Umbilical cord (tissue), 1 donor: ENCODE measurements at regions not wholly inside any gene's neighbourhood (a gene's known extent, or its start where the extent isn't known, plus 50 kb on each side); places are given as distances from the start of the nearest gene placed in this dataset.

Source experiments
- DNase-seq: peaks from one replicate; pipeline ENCODE4 v3.0.0-alpha.2; 2015; ENCODE audit warnings: low spot score

DNA sequence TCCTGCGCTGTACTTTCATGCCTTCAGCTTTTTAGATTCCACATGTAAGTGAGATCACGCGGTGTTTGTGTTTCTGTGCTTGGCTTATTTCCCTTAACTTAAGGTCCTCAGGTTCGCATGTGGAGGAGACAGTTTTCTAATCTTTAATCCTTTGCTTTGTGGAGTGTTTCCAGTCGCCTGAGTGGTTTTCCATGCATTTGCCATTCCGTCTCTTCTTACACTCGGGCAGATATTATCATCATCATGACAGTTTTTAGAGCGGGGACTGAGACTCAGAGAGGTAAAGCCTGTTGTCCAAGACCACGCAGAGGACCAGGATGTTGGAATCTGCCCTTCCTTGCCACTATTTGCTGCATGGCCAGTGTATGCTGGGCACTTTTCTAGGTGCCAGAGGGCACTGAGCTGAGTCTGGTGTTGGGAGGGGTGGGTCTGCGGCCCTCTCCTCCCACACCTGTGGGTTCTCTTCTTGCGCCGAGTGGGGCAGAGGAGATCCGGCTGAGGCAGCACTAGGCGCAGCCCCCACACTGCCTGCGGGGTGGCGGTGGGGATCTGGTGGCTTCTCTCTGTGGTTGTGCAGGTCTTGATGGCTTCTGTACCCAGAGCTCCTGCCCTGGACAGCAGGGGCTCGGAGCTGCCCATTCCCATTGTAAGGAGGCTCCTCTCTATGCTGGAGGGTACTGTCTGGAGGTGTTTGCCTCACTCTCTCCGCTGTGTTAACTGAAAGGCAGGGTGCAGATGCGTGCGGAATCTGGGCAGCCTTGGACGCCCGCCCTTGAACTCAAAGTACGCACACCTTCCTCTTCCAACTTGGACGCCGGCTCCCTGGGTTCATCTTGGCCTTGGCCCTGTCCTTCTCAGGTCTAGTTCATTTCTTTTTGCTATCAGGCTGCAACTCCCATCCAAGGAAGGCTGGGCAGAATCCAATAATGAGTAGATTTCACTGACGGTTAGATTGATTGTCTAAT lies 156.0 kb upstream of the RGMA start:
- no peak for DNase-seq

DNA sequence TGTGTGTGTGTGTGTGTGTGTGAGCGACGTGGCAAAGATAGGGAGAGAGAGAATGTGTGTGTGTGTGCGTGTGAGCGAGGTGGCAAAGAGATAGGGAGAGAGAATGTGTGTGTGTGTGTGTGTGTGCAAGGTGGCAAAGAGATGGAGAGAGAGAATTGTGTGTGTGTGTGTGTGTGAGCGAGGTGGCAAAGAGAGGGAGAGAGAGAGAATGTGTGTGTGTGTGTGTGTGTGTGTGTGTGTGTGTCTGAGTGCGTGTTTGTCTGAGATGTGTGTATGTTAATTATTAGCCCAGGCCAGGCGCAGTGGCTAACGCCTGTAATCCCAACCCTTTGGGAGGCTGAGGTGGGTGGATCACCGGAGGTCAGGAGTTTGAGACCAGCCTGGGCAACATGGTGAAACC lies 154.6 kb upstream of the RGMA start:
- no peak for DNase-seq

DNA sequence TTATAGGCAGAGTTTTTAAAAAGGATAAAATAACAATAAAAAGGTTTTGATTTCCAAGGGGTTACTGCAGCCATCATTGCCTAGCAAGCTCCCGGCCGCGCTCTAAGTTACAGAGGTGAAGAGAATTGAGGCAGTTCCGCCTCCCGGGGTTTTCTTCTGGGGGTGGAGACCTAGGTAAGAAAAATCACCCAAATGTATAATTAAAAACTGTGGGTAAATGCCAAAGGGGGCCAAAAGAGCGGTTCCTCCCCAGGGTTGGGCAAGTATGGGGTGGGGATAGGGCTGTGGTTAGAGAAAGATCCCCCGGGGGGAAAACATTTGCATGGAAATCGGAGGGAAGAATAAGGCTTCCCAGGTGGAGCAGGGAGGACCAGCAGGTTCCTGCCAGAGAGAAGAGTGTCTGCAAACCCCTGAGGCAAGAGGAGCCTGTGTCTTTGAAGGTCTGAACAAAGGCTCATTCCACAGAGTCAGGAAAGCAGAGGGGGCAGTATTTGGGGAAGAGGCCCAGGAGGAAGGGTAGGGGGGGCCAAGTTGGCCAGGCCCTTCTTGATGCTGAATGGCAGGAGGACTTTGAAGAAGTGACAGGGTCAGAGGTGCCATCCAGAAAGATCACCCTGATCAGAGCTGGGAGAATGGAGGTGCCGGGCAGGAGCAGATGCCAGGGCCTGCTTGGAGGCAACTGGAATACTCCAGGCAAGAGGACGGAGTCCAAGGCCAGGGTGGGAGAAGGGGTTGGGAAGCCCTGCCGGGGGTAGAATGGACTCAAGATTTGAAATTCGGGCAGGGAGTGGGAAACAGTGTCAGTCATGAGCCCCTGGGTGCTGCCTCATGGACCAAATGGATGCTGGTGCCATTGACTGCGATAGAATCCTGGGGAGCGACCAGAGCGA lies 152.9 kb upstream of the RGMA start:
- no peak for DNase-seq

DNA sequence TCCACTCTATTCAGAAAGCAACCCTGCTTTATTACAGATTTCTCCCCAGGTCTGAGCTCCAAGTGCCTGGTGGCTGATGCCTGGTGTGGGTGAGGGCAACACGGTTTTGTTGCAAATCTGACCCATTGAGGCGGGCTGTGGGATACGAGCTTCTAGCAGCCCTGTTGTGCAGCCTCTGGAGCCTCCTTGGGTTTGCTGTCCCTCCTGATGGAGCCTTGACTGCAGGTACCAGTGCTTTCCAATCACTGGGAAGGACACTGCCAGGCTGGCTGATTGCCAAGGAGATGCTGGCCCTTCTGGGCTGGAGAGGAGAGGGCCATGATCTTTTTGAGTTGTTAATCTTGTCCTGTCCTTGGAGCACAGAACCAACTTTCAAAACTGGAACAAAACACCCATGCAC lies 151.0 kb upstream of the RGMA start:
- no peak for DNase-seq

DNA sequence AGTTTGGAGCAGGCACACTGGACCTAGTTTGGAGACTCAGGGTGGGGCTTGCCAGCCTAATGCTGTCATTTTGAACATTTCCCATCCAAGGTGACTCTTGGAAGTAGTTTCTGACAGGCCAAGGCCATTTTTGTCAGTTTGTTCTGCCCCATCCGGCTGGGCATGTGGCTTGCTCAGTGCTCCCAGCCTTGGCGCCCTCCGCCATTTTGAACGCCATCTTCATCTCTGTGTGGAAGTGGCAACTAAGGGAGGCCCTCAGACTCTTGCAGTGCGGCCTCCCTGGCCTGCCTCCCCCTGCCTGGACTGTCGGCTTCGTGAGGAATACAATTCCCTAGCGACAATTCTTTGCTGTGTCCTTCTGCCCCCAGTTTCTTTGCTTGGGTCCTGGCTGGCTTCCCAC lies 150.6 kb upstream of the RGMA start:
- no peak for DNase-seq

DNA sequence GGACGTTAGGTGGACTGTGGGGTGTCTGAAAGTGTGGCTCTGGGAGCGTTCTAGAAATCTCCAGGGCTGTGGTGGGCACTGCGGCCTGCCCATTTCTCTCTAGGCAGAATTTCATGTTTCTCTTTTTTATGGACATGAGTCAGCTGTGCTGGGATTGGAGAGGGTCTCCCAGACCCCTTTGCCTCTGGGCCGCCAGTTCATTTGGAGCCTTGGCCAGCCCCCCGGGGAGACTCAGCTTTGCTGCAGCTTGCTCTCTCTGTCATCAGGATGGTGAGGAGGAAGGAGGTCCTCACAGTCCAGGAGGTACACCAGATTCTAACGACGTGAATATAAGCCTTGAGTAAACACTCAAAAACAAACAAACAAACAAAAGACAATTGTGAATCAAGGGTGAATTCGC lies 149.6 kb upstream of the RGMA start:
- DNase-seq, result no peak

DNA sequence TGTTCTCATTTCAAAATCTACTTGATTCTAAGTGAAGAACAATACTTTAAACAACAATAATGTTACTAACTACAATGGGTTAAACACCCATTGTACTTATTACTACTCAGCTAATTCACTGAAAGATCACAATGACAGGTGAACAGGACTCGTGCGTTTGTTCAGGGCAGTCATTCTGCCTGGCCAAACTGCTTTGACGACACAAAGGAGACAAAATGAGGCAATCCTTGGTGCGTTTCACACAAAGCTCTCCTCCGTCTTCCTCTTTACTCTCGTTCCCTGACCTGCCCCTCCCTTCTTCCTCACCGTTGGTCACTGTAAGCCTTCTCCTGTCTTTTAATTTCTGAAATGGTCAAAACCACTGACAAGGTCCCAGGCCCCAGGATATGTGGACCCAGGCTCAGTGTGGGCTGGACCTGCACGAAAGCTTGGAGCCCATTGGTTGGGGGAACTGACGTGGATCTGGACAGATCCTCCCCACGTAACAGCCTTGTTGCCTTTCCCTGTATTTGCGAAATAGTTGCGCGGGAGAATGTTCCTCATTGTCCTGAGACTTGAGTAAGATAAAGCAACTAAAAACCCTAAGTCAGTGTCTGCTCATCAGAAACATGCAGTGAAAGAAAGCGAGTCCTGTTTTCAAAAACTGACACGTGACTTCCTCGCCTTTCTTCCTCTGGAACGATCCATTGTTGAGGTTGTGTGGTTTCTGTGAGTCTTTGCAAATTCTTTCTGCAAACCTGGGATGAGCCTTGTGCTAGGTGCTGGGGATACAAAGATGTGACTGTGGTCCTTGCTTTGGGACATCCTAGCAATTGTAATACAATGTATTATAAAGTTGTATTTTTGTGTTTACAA lies 147.1 kb upstream of the RGMA start:
- peak; percentile 18 for DNase-seq

DNA sequence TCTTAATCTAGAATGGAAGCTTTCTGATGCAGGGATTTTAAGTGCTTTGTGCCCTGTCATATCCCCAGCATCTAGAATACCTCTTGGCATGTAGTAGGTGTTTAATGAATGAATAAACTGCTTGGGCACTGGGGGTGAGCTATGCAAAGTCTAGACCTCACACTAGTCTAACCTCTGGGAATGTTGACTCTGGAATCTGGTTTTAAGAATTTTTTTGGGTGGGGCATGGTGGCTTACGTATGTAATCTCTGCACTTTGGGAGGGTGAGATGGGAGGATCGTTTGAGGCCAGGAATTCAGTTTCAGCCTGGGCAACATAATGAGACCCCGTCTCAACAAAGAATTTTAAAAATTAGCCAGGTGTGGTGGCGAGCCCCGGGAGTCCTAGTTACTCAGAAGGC lies 146.3 kb upstream of the RGMA start:
- no peak for DNase-seq

DNA sequence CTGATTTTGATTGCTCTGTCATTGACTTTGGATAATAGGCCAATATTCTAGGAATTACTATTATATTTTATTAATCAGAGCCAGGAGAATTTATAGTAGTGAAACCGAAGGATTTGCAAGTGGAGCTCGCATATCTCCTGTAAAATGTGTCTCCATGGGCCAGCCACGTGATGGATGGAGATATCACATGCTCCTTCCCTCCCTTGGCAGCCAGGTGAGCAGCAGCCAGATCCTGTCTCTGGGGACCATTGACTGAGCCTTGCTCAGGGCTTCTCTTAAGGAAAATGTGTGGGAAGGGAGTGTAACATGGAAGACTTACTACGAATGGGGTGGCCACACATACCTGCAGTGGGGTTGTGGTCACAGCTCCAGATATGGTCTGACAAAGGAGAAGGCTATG lies 144.7 kb upstream of the RGMA start:
- DNase-seq, result no peak

DNA sequence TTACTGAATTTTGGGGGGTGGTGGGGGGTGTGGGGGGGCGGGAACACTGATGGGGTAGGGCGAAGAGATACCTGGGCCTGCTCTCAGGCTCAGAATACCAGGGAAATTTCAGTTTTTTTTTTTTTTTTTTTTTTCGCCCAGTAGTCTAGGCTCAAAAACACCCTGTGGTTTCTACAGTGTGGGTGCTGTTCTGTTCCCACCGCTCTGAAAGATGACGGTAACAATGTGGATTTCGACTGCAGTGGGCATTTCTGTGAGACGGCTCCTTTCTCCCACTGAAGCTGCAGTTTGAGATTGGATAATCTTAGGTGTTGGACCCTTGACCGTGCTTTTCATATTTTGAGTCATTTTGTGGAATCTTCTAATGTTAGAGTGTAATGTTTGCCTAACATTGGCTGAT lies 143.8 kb upstream of the RGMA start:
- no peak for DNase-seq

DNA sequence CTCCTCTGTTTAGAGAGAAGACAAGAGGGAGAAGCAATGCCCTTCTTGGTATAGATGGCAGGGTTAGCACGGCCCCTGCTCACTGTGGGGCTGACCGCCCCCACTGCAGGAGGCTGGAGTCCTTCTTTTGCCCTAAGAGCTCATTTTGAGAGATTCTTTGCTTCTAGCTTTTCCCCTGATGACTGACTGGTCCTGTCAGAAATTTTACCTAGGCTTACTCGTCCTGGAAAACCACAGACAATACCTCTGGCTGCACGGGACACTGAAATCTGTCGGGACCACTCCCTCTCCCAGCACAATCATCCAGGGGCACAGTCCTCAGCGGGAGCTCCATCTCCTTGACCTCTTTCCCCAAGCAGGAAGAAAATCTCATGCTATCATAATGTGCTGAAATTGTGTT lies 143.0 kb upstream of the RGMA start:
- DNase-seq, result no peak

DNA sequence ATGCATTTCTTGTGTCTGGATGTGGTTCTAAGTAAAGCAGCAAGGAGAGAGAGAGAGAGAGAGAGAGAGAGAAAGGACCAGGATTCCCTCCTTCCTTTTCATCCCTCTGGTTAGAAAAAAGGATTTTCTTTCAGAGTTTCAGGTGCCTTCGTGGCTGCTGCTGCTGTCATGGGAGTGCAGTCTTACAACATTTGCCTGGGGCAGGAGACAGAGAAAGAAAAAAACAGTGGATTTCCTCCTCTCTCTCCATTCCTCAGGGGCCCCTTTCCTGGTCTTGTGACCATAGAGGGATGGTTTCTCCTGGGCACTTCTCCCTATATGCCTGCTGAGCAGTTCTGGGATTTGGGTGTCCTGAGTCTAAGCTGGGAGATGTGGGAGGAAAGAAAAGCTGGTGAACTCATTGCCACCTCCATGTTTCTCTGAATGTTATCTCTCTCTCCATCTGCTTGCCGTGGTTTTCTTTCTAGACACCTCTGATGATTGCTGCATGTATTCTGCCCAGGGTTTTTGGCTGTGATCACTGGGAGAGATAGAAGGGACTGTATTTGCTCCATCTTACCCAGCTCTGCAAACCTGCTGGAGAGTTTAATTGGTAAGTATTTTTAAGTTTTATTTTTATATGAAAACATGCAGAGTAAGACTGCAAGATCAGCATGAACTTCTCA lies 142.4 kb upstream of the RGMA start:
- no peak for DNase-seq

DNA sequence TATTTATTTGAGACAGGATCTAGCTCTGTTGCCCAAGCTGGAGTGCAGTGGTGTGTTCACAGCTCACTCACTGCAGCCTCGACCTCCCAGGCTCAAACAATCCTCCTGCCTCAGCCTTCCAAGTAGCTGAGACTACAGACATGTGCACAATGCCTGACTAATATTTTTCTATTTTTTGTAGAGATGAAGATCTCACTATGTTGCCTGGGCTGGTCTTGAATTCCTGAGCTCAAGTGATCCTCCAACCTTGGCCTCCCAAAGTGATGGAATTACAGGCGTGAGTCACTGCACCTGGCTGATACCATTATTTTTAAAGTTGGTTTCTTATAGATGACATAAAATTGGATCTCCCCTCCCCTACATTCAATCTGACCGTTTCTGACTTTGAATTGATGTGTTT lies 139.5 kb upstream of the RGMA start:
- DNase-seq, result no peak

DNA sequence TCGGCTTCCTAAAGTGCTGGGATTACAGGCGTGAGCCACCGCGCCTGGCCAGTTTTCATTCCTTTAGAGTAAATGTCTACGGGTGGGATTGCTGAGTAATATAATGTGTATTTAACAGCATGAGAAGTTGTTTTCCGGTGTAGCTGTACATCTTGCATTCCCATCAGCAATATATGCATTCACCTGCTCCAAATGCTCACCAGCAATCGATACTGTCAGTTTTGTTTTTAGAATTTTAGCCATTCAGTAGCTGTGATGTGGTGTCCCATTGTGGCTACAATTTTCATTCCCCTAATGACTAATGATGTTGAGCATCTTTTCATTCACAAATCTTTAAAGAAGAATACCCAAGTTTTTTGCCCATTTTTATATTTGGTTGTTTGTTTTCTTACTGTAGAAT lies 134.8 kb upstream of the RGMA start:
- DNase-seq, result no peak

DNA sequence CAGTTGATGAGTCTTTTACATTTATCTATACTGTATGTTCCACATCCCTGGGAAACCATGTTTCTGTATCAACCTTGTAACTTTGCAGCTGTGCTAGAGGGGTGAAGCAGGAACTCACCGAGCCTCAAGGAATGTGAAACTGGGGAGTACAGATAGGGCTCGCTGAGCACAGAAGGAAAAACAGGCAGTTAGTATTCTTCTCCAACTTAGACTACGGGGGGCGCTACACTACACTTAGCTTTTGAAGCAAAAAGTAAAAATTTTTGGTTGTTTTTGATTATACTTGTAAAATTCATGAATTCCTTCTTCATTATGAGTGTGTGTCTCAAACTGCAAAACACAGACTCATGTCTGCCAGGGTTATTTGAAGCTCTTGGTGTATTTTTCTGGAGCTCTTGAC lies 132.7 kb upstream of the RGMA start:
- no peak for DNase-seq

DNA sequence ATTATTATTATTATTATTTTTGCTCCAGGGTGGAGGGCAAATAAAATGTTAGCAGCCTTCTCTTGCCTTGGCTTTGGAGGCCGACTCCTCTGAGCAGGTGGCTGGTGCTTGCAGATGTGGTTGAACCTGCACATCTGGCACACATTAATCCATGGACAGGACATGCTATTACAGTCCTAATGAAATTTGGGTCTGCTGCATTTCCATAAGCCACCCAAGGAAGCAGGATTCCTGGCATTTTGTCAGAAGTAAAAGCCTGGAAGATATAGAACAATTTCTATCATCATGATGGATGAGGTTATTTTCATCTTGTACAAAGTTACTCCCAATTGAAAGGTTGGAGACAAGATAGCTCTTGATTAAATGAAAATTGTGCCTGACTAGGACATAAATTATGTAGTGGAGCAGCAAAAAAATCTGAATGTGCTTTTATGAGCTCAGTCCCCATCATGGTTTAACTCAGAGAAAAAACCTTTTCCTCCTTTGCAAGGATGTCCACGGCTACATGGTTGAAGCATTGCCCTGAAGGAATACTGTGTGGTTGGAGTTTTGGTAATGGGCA lies 130.9 kb upstream of the RGMA start:
- DNase-seq, result no peak

DNA sequence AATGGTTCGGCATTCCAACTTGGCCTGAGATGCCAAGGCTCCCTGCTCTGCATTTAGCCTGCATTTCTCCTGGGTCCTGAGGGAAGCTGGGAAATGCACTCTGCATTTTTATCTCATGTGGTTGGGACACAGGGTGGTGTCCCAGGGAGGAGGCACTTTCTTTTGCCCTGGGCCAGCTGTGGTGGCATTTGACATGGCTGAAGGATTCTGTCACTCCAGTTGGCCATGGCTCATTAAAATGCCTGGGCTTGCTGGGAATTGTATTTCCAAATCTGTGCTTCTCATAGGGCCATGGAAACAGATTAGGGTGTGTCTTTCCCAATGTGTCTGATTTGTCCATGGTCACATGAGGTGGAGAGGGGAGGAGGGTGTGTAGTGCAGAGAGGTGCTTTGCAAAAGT lies 128.3 kb upstream of the RGMA start:
- no peak for DNase-seq

DNA sequence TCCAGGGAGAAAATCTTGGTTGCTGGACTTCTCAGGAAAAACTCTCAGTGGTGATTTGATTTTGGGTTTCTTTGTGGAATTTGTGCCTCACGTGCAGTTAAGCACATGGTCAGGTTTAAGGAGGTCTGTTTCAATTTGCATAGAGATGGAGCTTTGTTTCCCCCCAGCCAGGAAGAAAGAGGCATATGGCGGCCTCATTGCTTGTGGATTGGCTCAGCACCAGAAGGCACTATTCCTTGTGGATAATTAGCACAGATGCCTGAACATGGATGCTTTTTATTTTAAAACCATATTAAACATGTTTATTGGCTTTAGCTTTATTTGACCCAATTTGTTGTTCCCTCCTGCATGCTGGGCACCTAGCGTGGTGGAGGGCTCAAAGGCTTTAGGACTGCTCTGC lies 125.1 kb upstream of the RGMA start:
- DNase-seq, result no peak

DNA sequence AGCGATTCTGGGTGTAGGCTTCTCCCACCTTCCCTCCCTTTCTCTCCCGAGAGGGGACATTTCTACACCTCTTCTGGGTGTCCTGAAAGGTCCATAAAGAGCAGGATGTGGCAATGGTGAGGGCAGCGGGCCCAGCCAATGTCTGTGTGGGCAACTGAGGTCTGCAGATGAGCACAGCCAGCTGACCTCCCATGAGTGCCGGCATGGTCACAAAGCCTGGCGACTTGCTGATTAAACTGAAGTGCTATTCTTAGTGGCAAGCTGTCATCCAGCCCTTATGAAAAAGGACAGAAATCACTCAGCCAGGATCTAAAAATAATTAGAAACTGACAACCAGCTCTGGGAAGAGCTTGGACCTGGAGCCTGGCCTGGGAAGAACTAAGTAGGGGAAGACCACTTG lies 124.3 kb upstream of the RGMA start:
- no peak for DNase-seq

DNA sequence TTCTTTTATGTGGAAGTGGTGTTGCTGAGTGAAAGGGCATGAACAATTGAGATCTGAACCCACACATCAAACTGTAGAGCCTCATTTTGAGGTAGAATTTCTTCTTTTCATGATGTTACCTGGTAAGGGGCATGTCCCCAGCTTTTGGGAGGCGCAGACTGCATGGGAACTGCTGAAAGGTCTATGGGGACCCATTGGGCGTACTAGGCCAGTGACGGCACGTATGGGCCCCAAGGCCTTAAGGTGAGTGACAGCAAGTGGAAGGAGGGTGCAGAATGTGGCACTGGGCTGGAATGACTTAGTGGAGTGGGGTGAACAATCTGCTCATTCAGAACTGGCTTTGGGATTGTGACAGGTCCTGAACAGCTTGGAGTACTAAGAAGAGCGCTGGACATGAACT lies 123.6 kb upstream of the RGMA start:
- DNase-seq, result no peak

DNA sequence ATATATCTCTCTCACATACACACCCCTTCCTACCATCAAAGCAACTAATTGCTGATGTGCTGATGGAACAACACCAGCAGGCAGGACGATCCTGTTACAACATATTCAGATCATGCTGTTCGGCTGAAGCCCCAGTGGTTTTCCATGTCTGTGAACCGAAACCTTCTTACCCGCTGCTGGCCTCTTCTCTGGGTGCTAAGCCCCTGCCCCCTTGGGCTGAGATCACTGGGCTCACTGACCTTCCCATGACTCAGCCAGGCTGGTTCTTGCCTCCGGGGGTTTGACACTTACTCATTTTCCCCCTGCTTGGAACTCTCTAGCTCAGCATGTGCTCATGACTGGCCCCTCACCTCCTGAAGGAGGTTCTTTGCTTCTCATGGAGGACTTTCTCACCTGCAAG lies 122.0 kb upstream of the RGMA start:
- no peak for DNase-seq
